GM12878 (cell line): ENCODE measurements at regions not wholly inside any gene's neighbourhood (a gene's known extent, or its start where the extent isn't known, plus 50 kb on each side); places are given as distances from the start of the nearest gene placed in this dataset.

Source experiments
- BCL11A ChIP-seq: IDR thresholded peaks from 2 replicates; pipeline ENCODE4 v1.6.1; 2011; ENCODE audit warnings: low read depth, low read length
- CUX1 ChIP-seq: IDR thresholded peaks from 2 replicates; pipeline ENCODE4 v1.6.1; 2012; ENCODE audit warnings: improper control_type of control experiment, low read depth, low read length; ENCODE audit not compliant: insufficient replicate concordance
- E2F8 ChIP-seq: fragments of 450-650 bp; IDR thresholded peaks from 2 replicates; pipeline ENCODE4 v1.6.1; 2018; ENCODE audit warnings: mild to moderate bottlenecking, low read depth, moderate library complexity; ENCODE audit not compliant: partially characterized antibody
- ELK1 ChIP-seq: IDR thresholded peaks from 2 replicates; pipeline ENCODE4 v1.6.1; 2012; ENCODE audit warnings: low read depth, low read length, improper control_type of control experiment
- IRF5 ChIP-seq: fragments of 450-650 bp; IDR thresholded peaks from 2 replicates; pipeline ENCODE4 v1.6.1; 2017; ENCODE audit warnings: borderline replicate concordance
- JUNB ChIP-seq: IDR thresholded peaks from 2 replicates; pipeline ENCODE4 v1.6.1; 2016; ENCODE audit warnings: antibody characterized with exemption, mild to moderate bottlenecking
- PAX5 ChIP-seq: IDR thresholded peaks from 2 replicates; pipeline ENCODE4 v1.6.1; 2011; ENCODE audit warnings: low read depth, low read length, borderline replicate concordance
- POU2F2 ChIP-seq: IDR thresholded peaks from 3 replicates; pipeline ENCODE4 v1.6.1; 2011; ENCODE audit warnings: low read depth, mild to moderate bottlenecking, low read length, borderline replicate concordance
- RUNX3 ChIP-seq: IDR thresholded peaks from 2 replicates; pipeline ENCODE4 v1.6.1; 2012; ENCODE audit warnings: low read length, inconsistent platforms
- ZNF217 ChIP-seq: fragments of 450-650 bp; IDR thresholded peaks from 2 replicates; pipeline ENCODE4 v1.6.1; 2017; ENCODE audit warnings: antibody characterized with exemption, mild to moderate bottlenecking

GRCh38 chr5:72569408-72569944, 62.3 kb upstream of the ZNF366 start (continued):
- no peak for TF ChIP-seq IRF5
- no peak for TF ChIP-seq BCL11A
- TF ChIP-seq ZNF217 = no peak
- TF ChIP-seq JUNB = no peak
- no peak for TF ChIP-seq POU2F2
- no peak for TF ChIP-seq CUX1
- TF ChIP-seq E2F8 = no peak
- no peak for TF ChIP-seq PAX5
- no peak for TF ChIP-seq RUNX3
- no peak for TF ChIP-seq ELK1
